NAMALWA (cell line): ENCODE measurements at regions not wholly inside any gene's neighbourhood (a gene's known extent, or its start where the extent isn't known, plus 50 kb on each side); places are given as distances from the start of the nearest gene placed in this dataset.

Experiments used
- DNase-seq: peaks from one replicate; pipeline ENCODE4 v3.0.0-alpha.2; 2015; ENCODE audit warnings: low spot score

GRCh38 chr18:76255070-76255683 is 239.9 kb downstream of the ZNF516 start:
- no peak for DNase-seq

- peak; percentile 46 for DNase-seq
Observed at GRCh38 chr18:76252880-76253279, 242.2 kb downstream of the ZNF516 start.

- no peak for DNase-seq
Observed at GRCh38 chr18:76252139-76252538, 242.9 kb downstream of the ZNF516 start.

GRCh38 chr18:76251691-76252090 is 243.4 kb downstream of the ZNF516 start:
- DNase-seq = no peak

- DNase-seq = no peak
Observed at GRCh38 chr18:76246590-76246989, 248.5 kb downstream of the ZNF516 start.

- DNase-seq = no peak
Observed at GRCh38 chr18:76234676-76235060, 260.4 kb downstream of the ZNF516 start.

GRCh38 chr18:76233876-76234675 is 261.0 kb downstream of the ZNF516 start:
- DNase-seq = no peak

- no peak for DNase-seq
Observed at GRCh38 chr18:76233406-76233805, 261.6 kb downstream of the ZNF516 start.

GRCh38 chr18:76232779-76233178 is 262.3 kb downstream of the ZNF516 start:
- DNase-seq = no peak

- DNase-seq = no peak
Observed at GRCh38 chr18:76232010-76232409, 263.0 kb downstream of the ZNF516 start.

GRCh38 chr18:76231402-76231801 is 263.6 kb downstream of the ZNF516 start:
- no peak for DNase-seq

GRCh38 chr18:76230791-76231190 is 264.3 kb downstream of the ZNF516 start:
- no peak for DNase-seq

- DNase-seq = no peak
Observed at GRCh38 chr18:76228716-76229115, 266.3 kb downstream of the ZNF516 start.

GRCh38 chr18:76227759-76228158 is 267.3 kb downstream of the ZNF516 start:
- DNase-seq = no peak

- no peak for DNase-seq
Observed at GRCh38 chr18:76223403-76223802, 271.6 kb downstream of the ZNF516 start.

- DNase-seq = no peak
Observed at GRCh38 chr18:76219023-76219422, 276.0 kb downstream of the ZNF516 start.

- no peak for DNase-seq
Observed at GRCh38 chr18:76216096-76216495, 278.9 kb downstream of the ZNF516 start.

GRCh38 chr18:76213991-76214390 is 281.1 kb downstream of the ZNF516 start:
- DNase-seq = no peak

GRCh38 chr18:76212960-76213359 is 282.1 kb downstream of the ZNF516 start:
- DNase-seq = peak; percentile 4

GRCh38 chr18:76209597-76209996 is 285.4 kb downstream of the ZNF516 start:
- DNase-seq = no peak

- no peak for DNase-seq
Observed at GRCh38 chr18:76208678-76209306, 286.2 kb downstream of the ZNF516 start.

GRCh38 chr18:76205906-76206305 is 289.1 kb downstream of the ZNF516 start:
- DNase-seq = no peak

GRCh38 chr18:76203552-76203951 is 291.5 kb downstream of the ZNF516 start:
- DNase-seq = no peak
